GM23338 (cell line): ENCODE measurements at regions not wholly inside any gene's neighbourhood (a gene's known extent, or its start where the extent isn't known, plus 50 kb on each side); places are given as distances from the start of the nearest gene placed in this dataset.

Experiments
- ATAC-seq: fragments of 200-7000 bp; cut with Tn5 transposase; 3 replicates; pipeline ENCODE4 v1.9.1; 2020
- DNase-seq: peaks from one replicate; pipeline ENCODE4 v3.0.0-alpha.2; 2015; ENCODE audit warnings: low spot score
- H2AFZ ChIP-seq: fragments of 200-600 bp; sonication (generic); 2 replicates; pipeline ENCODE4 v1.8.0; 2016; ENCODE audit warnings: antibody characterized with exemption, mild to moderate bottlenecking, moderate library complexity
- H3F3A ChIP-seq: fragments of 200-600 bp; sonication (generic); replicated peaks from 2 replicates; pipeline ENCODE4 v1.8.0; 2017; ENCODE audit warnings: antibody characterized with exemption, mixed run types, low read depth
- H3K27ac ChIP-seq: fragments of 200-600 bp; sonication (generic); 2 replicates; pipeline ENCODE4 v1.6.1; 2016; ENCODE audit warnings: low read depth
- H3K27me3 ChIP-seq: fragments of 200-600 bp; sonication (generic); 2 replicates; pipeline ENCODE4 v1.8.0; 2016; ENCODE audit warnings: mild to moderate bottlenecking, mixed run types, moderate library complexity; ENCODE audit not compliant: insufficient read depth
- H3K36me3 ChIP-seq: fragments of 200-600 bp; sonication (generic); 2 replicates; pipeline ENCODE4 v1.8.0; 2016; ENCODE audit warnings: mild to moderate bottlenecking; ENCODE audit not compliant: insufficient read depth
- H3K4me1 ChIP-seq: fragments of 200-600 bp; sonication (generic); 2 replicates; pipeline ENCODE4 v1.8.0; 2016; ENCODE audit warnings: mild to moderate bottlenecking, moderate library complexity; ENCODE audit not compliant: insufficient read depth
- H3K4me2 ChIP-seq: fragments of 200-600 bp; sonication (generic); 2 replicates; pipeline ENCODE4 v1.7.1; 2017; ENCODE audit warnings: mixed run types
- H3K4me3 ChIP-seq: fragments of 200-600 bp; sonication (generic); 2 replicates; pipeline ENCODE4 v1.6.1; 2016; ENCODE audit warnings: mixed run types
- H3K79me2 ChIP-seq: fragments of 200-600 bp; sonication (generic); replicated peaks from 2 replicates; pipeline ENCODE4 v1.8.0; 2017; ENCODE audit warnings: mild to moderate bottlenecking; ENCODE audit not compliant: insufficient read depth
- H3K9me2 ChIP-seq: fragments of 200-600 bp; sonication (generic); 2 replicates; pipeline ENCODE4 v1.8.0; 2017; ENCODE audit not compliant: insufficient read depth
- H4K20me1 ChIP-seq: fragments of 200-600 bp; sonication (generic); replicated peaks from 2 replicates; pipeline ENCODE4 v1.8.0; 2017; ENCODE audit warnings: mild to moderate bottlenecking; ENCODE audit not compliant: insufficient read depth
- H3K27ac Mint-ChIP-seq: 2 replicates; pipeline ENCODE4 v1.8.0; 2020; ENCODE audit warnings: inconsistent platforms, mild to moderate bottlenecking, moderate library complexity, mixed read lengths
- H3K27me3 Mint-ChIP-seq: 3 replicates; pipeline ENCODE4 v1.8.0; 2022; ENCODE audit warnings: low read depth, mild to moderate bottlenecking, moderate library complexity, mixed read lengths, inconsistent platforms; ENCODE audit not compliant: insufficient read depth, poor library complexity
- H3K36me3 Mint-ChIP-seq: 3 replicates; pipeline ENCODE4 v1.8.0; 2021; ENCODE audit warnings: low read depth, mild to moderate bottlenecking, inconsistent platforms, moderate library complexity, mixed read lengths
- H3K4me1 Mint-ChIP-seq: 3 replicates; pipeline ENCODE4 v1.8.0; 2020; ENCODE audit warnings: mild to moderate bottlenecking, inconsistent platforms, mixed read lengths
- H3K4me3 Mint-ChIP-seq: 3 replicates; pipeline ENCODE4 v1.8.0; 2021; ENCODE audit warnings: moderate library complexity, mild to moderate bottlenecking, inconsistent platforms, mixed read lengths
- H3K9me3 Mint-ChIP-seq: 3 replicates; pipeline ENCODE4 v1.8.0; 2020; ENCODE audit warnings: moderate library complexity, mild to moderate bottlenecking, inconsistent platforms, mixed read lengths
- ETS1 ChIP-seq: IDR thresholded peaks from 2 replicates; pipeline ENCODE4 v1.6.1; 2016; ENCODE audit warnings: antibody characterized with exemption
- NANOG ChIP-seq: IDR thresholded peaks from 2 replicates; pipeline ENCODE4 v1.6.1; 2016; ENCODE audit warnings: antibody characterized with exemption, borderline replicate concordance
- POLR2AphosphoS5 ChIP-seq: IDR thresholded peaks from 2 replicates; pipeline ENCODE4 v1.6.1; 2016; ENCODE audit warnings: antibody characterized with exemption, low read depth
- ZNF114 ChIP-seq: fragments of 250-450 bp; sonication (Bioruptor Pico); IDR thresholded peaks from 2 replicates; pipeline ENCODE4 v1.5.0; 2020; ENCODE audit warnings: mild to moderate bottlenecking, moderate library complexity
- ZNF462 ChIP-seq: fragments of 250-450 bp; sonication (Bioruptor Pico); IDR thresholded peaks from 2 replicates; pipeline ENCODE4 v1.5.0; 2020; ENCODE audit warnings: mild to moderate bottlenecking, moderate library complexity

- Histone ChIP-seq H3K4me1 (peaks cover 33% of the 10 kb centered on the region), H3K36me3 (no peaks in the 10 kb centered on the region), H3F3A (no peaks in the 10 kb centered on the region), H3K27me3 (no peaks in the 10 kb centered on the region), H3K4me3 (no peak overlapping the region), H3K79me2 (no peaks in the 10 kb centered on the region), H2AFZ (no peak overlapping the region), H3K9me2 (peaks cover under 1% of the 10 kb centered on the region; the same call in 1 of the 2 replicates), H4K20me1 (no peaks in the 10 kb centered on the region), H3K4me2 (peak overlapping the region; percentile 50), H3K27ac (peak overlapping the region; percentile 18; the same call in 1 of the 2 replicates)
- peak overlapping the region; percentile 12; the same call in 2 of the 3 replicates for H3K4me3 Mint-ChIP-seq
- TF ChIP-seq NANOG (peak; percentile 55; the same call in 1 of the 2 replicates), ZNF462 (CRISPR knock-in tag) (peak; percentile 85), ETS1 (no peak)
- peak; percentile 51 for DNase-seq
- ATAC-seq, result peak; percentile 93
- H3K36me3 Mint-ChIP-seq, result peaks cover 24% of the 10 kb centered on the region
- peaks cover 2% of the 10 kb centered on the region for H3K27me3 Mint-ChIP-seq
- peak overlapping the region; percentile 42; the same call in 1 of the 2 replicates for H3K27ac Mint-ChIP-seq
- H3K4me1 Mint-ChIP-seq, result peaks cover 30% of the 10 kb centered on the region
- H3K9me3 Mint-ChIP-seq, result peaks cover 12% of the 10 kb centered on the region
Observed at GRCh38 chr3:161673866-161674265, 177.3 kb downstream of the OTOL1 start.

- Histone ChIP-seq H3K9me2 (peaks cover 6% of the 10 kb centered on the region), H4K20me1 (no peaks in the 10 kb centered on the region), H3K4me2 (peak overlapping the region; percentile 50), H3K27ac (no peak overlapping the region), H3K27me3 (no peaks in the 10 kb centered on the region), H3K4me3 (no peak overlapping the region), H3K4me1 (peaks cover 33% of the 10 kb centered on the region), H3F3A (no peaks in the 10 kb centered on the region), H2AFZ (no peak overlapping the region), H3K36me3 (no peaks in the 10 kb centered on the region), H3K79me2 (no peaks in the 10 kb centered on the region)
- peaks cover 2% of the 10 kb centered on the region for H3K27me3 Mint-ChIP-seq
- no peak overlapping the region for H3K4me3 Mint-ChIP-seq
- H3K27ac Mint-ChIP-seq, result no peak overlapping the region
- DNase-seq (no peak), ATAC-seq (no peak)
- peaks cover 10% of the 10 kb centered on the region for H3K9me3 Mint-ChIP-seq
- H3K36me3 Mint-ChIP-seq, result peaks cover 19% of the 10 kb centered on the region
- peaks cover 30% of the 10 kb centered on the region for H3K4me1 Mint-ChIP-seq
- TF ChIP-seq POLR2AphosphoS5 (no peak), ZNF462 (CRISPR knock-in tag) (no peak), ZNF114 (CRISPR knock-in tag) (no peak)
Observed at GRCh38 chr3:161674402-161674801, 177.8 kb downstream of the OTOL1 start.
